HK-2 (cell line): ENCODE measurements at regions not wholly inside any gene's neighbourhood (a gene's known extent, or its start where the extent isn't known, plus 50 kb on each side); places are given as distances from the start of the nearest gene placed in this dataset.
"Not testable (repeated sequence)": the region's sequence is repeated elsewhere in the genome, so short reads cannot be mapped to it uniquely, and the experiment has no call there.

ENCODE experiments used
- DNase-seq: peaks from one replicate; pipeline ENCODE4 v3.0.0-alpha.2; 2018; ENCODE audit not compliant: unreplicated experiment

GRCh38 chr2:16203691-16204090, 263.3 kb downstream of the MYCN start:
- DNase-seq: no peak

GRCh38 chr2:16203069-16203468, 262.7 kb downstream of the MYCN start:
- no peak for DNase-seq

- no peak for DNase-seq
Measured at GRCh38 chr2:16202266-16203020, 262.1 kb downstream of the MYCN start.

GRCh38 chr2:16201848-16202247, 261.5 kb downstream of the MYCN start:
- DNase-seq: no peak

- no peak for DNase-seq
Measured at GRCh38 chr2:16200554-16201193, 260.3 kb downstream of the MYCN start.

- DNase-seq: no peak
Measured at GRCh38 chr2:16199882-16200553, 259.7 kb downstream of the MYCN start.

GRCh38 chr2:16199241-16199640, 258.9 kb downstream of the MYCN start:
- DNase-seq: not testable (repeated sequence)

GRCh38 chr2:16198166-16198912, 258.0 kb downstream of the MYCN start:
- DNase-seq: no peak

- no peak for DNase-seq
Measured at GRCh38 chr2:16197504-16198147, 257.3 kb downstream of the MYCN start.

- no peak for DNase-seq
Measured at GRCh38 chr2:16196687-16197503, 256.5 kb downstream of the MYCN start.

GRCh38 chr2:16195681-16196070, 255.3 kb downstream of the MYCN start:
- no peak for DNase-seq

- no peak for DNase-seq
Measured at GRCh38 chr2:16194931-16195680, 254.8 kb downstream of the MYCN start.

- DNase-seq: no peak
Measured at GRCh38 chr2:16194530-16194929, 254.2 kb downstream of the MYCN start.

- no peak for DNase-seq
Measured at GRCh38 chr2:16194096-16194390, 253.7 kb downstream of the MYCN start.

- DNase-seq: no peak
Measured at GRCh38 chr2:16192416-16193216, 252.3 kb downstream of the MYCN start.

GRCh38 chr2:16191431-16192200, 251.3 kb downstream of the MYCN start:
- DNase-seq: no peak

- DNase-seq: no peak
Measured at GRCh38 chr2:16190446-16191270, 250.3 kb downstream of the MYCN start.

GRCh38 chr2:16189836-16190160, 249.4 kb downstream of the MYCN start:
- no peak for DNase-seq
